AG09319 (cell line): ENCODE measurements at regions not wholly inside any gene's neighbourhood (a gene's known extent, or its start where the extent isn't known, plus 50 kb on each side); places are given as distances from the start of the nearest gene placed in this dataset.

ENCODE experiments used
- DNase-seq: peaks from one replicate; pipeline ENCODE4 v3.0.0-alpha.2; 2010; ENCODE audit warnings: low read depth; ENCODE audit errors: extremely low read depth
- CTCF ChIP-seq: IDR thresholded peaks from 2 replicates; pipeline ENCODE4 v1.5.1; 2011; ENCODE audit warnings: low read depth, mild to moderate bottlenecking, inconsistent platforms, low read length, moderate library complexity

GRCh38 chr6:90788781-90789180 is 201.9 kb upstream of the MAP3K7 start:
- no peak for DNase-seq
- TF ChIP-seq CTCF = no peak

GRCh38 chr6:90787446-90787845 is 200.6 kb upstream of the MAP3K7 start:
- no peak for DNase-seq
- TF ChIP-seq CTCF = no peak

- no peak for DNase-seq
- TF ChIP-seq CTCF = no peak
These were observed 193.9 kb upstream of the MAP3K7 start for GRCh38 chr6:90780778-90781177.

GRCh38 chr6:90780141-90780540 is 193.3 kb upstream of the MAP3K7 start:
- DNase-seq = no peak
- TF ChIP-seq CTCF = no peak

GRCh38 chr6:90778417-90779203 is 191.7 kb upstream of the MAP3K7 start:
- DNase-seq = no peak
- TF ChIP-seq CTCF = no peak

GRCh38 chr6:90770778-90771177 is 183.9 kb upstream of the MAP3K7 start:
- DNase-seq = no peak
- no peak for TF ChIP-seq CTCF

GRCh38 chr6:90765895-90766294 is 179.0 kb upstream of the MAP3K7 start:
- no peak for DNase-seq
- TF ChIP-seq CTCF = no peak
